WERI-Rb-1 (cell line): ENCODE measurements at regions not wholly inside any gene's neighbourhood (a gene's known extent, or its start where the extent isn't known, plus 50 kb on each side); places are given as distances from the start of the nearest gene placed in this dataset.

ENCODE experiments used
- DNase-seq: peaks from one replicate; pipeline ENCODE4 v3.0.0-alpha.2; 2020
- H3K27ac ChIP-seq: fragments of 250-450 bp; sonication (Bioruptor Pico); 2 replicates; pipeline ENCODE4 v1.5.1; 2020; ENCODE audit warnings: mild to moderate bottlenecking, moderate library complexity
- H3K27me3 ChIP-seq: fragments of 250-450 bp; sonication (Bioruptor Pico); 2 replicates; pipeline ENCODE4 v1.5.1; 2021; ENCODE audit warnings: mild to moderate bottlenecking, low read depth, moderate library complexity; ENCODE audit not compliant: insufficient read depth, severe bottlenecking
- H3K36me3 ChIP-seq: fragments of 250-450 bp; sonication (Bioruptor Pico); 2 replicates; pipeline ENCODE4 v1.5.1; 2020; ENCODE audit warnings: mild to moderate bottlenecking, moderate library complexity
- H3K4me3 ChIP-seq: 2 replicates; pipeline ENCODE4 v1.5.1; 2011; ENCODE audit warnings: low read depth, mild to moderate bottlenecking, control low read depth, low read length
- H3K9me3 ChIP-seq: fragments of 250-450 bp; sonication (Bioruptor Pico); 2 replicates; pipeline ENCODE4 v1.5.1; 2021; ENCODE audit warnings: mild to moderate bottlenecking, moderate library complexity; ENCODE audit not compliant: severe bottlenecking
- TF ChIP-seq, protein P1 (sequence below): IDR thresholded peaks from 2 replicates; pipeline ENCODE4 v1.5.1; 2011; ENCODE audit warnings: low read depth, mild to moderate bottlenecking, control low read depth, inconsistent platforms, low read length

DNA sequence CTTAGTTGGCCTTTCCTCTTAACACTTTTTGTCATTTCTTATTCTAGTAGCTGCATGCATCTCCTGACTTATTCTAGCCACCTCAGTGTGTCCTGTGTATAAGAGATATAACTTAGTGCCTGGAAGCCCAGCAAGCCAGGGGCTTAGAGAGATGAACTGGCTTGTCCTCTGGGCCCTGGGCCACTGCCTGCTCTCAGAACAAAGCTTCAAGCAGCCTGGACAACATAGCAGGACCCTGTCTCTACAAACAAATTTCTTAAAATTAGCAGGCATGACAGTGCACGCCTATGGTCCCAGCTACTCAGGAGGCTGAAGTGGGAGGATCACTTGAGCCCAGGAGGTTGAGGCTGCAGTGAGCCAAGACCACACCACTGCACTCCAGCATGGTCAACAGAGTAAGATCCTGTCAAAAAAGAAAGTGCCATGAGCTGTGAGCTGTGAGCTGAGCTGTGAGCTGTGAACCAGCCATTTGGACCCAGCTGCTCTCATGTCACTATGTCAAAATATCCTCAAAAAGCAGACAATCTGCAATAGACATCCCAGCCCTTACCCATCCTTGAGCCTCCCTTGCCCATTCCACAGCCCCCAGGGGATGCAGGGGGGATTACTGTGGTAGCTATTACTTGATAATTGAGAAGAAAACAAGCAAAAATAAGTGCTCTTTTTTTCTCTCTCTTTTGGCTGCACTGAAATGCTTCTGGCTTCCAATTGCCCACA, 174.5 kb downstream of the OPA1 start:
- DNase-seq, result no peak
- TF ChIP-seq, protein P1, sequence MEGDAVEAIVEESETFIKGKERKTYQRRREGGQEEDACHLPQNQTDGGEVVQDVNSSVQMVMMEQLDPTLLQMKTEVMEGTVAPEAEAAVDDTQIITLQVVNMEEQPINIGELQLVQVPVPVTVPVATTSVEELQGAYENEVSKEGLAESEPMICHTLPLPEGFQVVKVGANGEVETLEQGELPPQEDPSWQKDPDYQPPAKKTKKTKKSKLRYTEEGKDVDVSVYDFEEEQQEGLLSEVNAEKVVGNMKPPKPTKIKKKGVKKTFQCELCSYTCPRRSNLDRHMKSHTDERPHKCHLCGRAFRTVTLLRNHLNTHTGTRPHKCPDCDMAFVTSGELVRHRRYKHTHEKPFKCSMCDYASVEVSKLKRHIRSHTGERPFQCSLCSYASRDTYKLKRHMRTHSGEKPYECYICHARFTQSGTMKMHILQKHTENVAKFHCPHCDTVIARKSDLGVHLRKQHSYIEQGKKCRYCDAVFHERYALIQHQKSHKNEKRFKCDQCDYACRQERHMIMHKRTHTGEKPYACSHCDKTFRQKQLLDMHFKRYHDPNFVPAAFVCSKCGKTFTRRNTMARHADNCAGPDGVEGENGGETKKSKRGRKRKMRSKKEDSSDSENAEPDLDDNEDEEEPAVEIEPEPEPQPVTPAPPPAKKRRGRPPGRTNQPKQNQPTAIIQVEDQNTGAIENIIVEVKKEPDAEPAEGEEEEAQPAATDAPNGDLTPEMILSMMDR, result no peak
- H3K4me3 ChIP-seq, result no peak overlapping the region
- no peak overlapping the region for H3K27ac ChIP-seq
- H3K9me3 ChIP-seq, result no peaks in the 10 kb centered on the region
- H3K27me3 ChIP-seq, result no peaks in the 10 kb centered on the region
- no peaks in the 10 kb centered on the region for H3K36me3 ChIP-seq

DNA sequence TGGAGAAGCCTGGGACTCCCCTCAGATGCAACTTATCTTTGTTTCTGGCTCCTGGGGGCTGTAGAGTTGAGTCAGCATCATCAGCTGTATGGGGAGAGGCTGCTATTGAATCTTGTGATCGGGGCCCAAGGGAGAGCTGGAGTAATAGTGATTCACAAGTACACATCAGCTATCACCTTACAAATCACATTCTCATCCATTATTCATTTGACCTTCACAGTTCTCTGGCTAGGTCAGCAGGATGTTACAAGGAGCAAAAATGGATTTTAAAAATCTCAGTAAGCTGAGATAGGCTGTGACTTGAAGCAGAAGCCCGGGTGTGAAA, 175.0 kb downstream of the OPA1 start:
- H3K4me3 ChIP-seq, result no peak overlapping the region
- no peaks in the 10 kb centered on the region for H3K27me3 ChIP-seq
- no peaks in the 10 kb centered on the region for H3K36me3 ChIP-seq
- H3K9me3 ChIP-seq, result no peaks in the 10 kb centered on the region
- DNase-seq, result no peak
- no peak overlapping the region for H3K27ac ChIP-seq
- TF ChIP-seq, protein P1, result no peak

DNA sequence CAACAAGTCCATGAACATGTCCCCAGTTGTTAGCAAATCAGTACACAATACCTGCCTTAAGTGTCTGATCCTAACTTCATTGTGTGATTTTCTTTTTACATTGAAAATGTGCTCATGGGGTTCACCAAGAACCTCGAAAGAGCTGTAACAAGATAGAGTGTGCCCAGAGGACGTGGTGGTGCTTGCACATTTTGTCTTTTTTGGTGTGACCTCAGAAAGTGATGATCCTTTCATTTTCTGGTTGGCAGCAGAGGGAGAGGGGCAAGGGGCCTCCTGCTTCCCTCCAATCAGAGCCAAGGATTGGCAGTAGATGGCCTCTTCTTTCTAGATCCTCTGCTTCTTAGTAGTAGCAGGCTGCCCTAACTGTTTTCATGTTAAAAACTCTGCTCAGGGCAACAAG, 176.4 kb downstream of the OPA1 start:
- DNase-seq, result no peak
- H3K4me3 ChIP-seq, result no peak overlapping the region
- H3K9me3 ChIP-seq, result no peaks in the 10 kb centered on the region
- H3K27ac ChIP-seq, result no peak overlapping the region
- H3K27me3 ChIP-seq, result no peaks in the 10 kb centered on the region
- TF ChIP-seq, protein P1, result no peak
- no peaks in the 10 kb centered on the region for H3K36me3 ChIP-seq

DNA sequence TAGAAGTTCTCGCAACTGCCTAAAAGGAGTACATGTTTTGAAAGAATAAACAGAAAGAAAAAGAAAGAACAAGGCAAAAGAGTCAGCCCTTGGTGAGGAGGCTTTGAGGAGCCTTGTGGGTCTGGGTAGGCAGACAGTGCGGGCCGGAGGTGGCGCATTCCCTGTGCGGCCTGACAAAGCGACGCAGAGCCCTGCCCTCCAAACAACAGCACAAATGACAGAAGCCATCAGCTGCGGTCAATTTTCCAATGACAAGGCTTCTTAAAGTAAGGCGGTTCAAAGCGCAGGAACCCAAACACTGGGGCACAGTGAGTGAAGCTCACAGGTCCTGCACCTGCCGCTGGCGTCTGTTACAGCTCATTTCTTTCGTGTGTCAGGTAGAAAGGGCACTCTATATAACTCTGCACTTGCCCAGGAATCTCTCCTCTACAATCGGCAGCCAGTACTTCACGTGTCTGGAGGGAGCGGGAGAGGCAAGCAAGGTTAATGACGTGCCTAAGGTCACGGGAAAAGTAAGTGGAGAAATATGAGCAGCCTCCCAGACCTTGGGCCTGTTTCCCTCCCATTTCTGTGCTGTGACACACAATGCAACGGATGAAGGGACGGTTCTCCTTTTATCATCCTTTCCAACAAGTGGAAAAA, 178.1 kb downstream of the OPA1 start:
- H3K36me3 ChIP-seq, result no peaks in the 10 kb centered on the region
- DNase-seq, result no peak
- no peaks in the 10 kb centered on the region for H3K27me3 ChIP-seq
- H3K4me3 ChIP-seq, result no peak overlapping the region
- H3K27ac ChIP-seq, result no peak overlapping the region
- TF ChIP-seq, protein P1, result no peak
- no peaks in the 10 kb centered on the region for H3K9me3 ChIP-seq

DNA sequence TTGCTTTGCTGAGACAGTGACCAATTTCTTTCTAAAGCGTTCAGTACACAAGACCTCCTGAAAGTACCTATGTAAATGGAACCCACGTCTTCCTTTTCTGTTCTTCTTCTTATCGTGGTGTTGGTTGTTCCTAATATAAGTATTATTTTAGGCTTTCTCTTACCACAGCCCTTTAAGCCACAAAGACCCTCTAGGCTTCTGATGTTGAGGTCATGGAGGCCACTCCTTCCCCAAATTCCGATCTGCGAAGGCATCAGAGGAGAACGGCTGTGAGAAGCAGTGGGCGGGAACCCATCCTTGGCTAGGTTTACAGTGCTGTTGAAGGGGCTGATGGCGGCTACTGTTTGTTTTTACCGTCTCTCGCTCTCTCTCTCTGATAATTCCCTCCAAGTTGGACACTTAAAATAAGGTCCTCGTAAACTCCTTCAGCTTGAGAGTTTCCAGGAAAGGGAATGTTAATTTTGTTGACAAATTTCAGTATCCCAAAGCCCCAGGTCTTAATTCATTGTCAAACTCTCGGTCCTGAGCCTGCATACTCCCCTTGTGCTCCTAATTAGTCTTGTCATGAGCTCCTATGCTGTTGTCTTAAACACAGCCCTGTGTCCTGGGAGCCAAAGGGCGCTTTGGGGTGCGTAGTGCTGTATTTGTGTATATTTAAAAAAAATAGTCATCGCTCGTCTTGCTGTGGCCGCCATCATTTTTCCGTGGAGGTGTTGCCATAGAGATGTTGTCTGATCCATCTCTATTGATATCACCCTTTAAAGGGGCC, 178.8 kb downstream of the OPA1 start:
- H3K9me3 ChIP-seq, result no peaks in the 10 kb centered on the region
- TF ChIP-seq, protein P1, result no peak
- no peak for DNase-seq
- no peak overlapping the region for H3K27ac ChIP-seq
- no peak overlapping the region for H3K4me3 ChIP-seq
- H3K27me3 ChIP-seq, result no peaks in the 10 kb centered on the region
- no peaks in the 10 kb centered on the region for H3K36me3 ChIP-seq
